HCT116 (cell line): ENCODE measurements at regions not wholly inside any gene's neighbourhood (a gene's known extent, or its start where the extent isn't known, plus 50 kb on each side); places are given as distances from the start of the nearest gene placed in this dataset.

Experiments
- ATAC-seq: fragments of 200-7000 bp; cut with Tn5 transposase; 2 replicates; pipeline ENCODE4 v1.9.1; 2020; ENCODE audit warnings: mild to moderate bottlenecking, moderate library complexity
- BruUV-seq: library from RNA; stranded (reverse); fragments of 400-500 nt; replicated peaks from 2 replicates; lab custom pipeline; 2021; lab: Mats Ljungman, UMichigan
- CTCF ChIA-PET: fragments of 300-600 bp; sonication (Branson Sonifier 250); formaldehyde crosslinking; loops from one replicate; lab custom pipeline; 2021; ENCODE audit warnings: antibody characterized with exemption; lab: Charles Lee
- POLR2A ChIA-PET: fragments of 300-600, 350-600 bp; sonication (Branson Sonifier 250); formaldehyde crosslinking; loops from one replicate; lab custom pipeline; 2021; ENCODE audit warnings: antibody characterized with exemption; lab: Charles Lee
- RAD21 ChIA-PET, 2 experiments: fragments of 300-600 bp; sonication (Branson Sonifier 250); formaldehyde crosslinking; loops; one replicate each; lab custom pipeline; 2023; ENCODE audit warnings: low total read pairs in 2 of 2; ENCODE audit not compliant: uncharacterized antibody in 2 of 2, unreplicated experiment in 2 of 2, low non-redundant PET in 1 of 2; lab: Charles Lee
- DNase-seq: peaks from one replicate; pipeline ENCODE4 v3.0.0-alpha.2; 2010; ENCODE audit warnings: low read depth, low spot score
- H2AFZ ChIP-seq: fragments of 200-600 bp; shearing (Covaris generic), sonication (generic); 2 replicates; pipeline ENCODE4 v1.6.1; 2017; ENCODE audit warnings: low read depth, mixed run types, mixed read lengths, antibody characterized with exemption, low read length; ENCODE audit not compliant: poor library complexity, severe bottlenecking
- H3K27ac ChIP-seq: 2 replicates; pipeline ENCODE4 v1.5.1; 2012; ENCODE audit warnings: low read depth, low read length
- H3K27me3 ChIP-seq: fragments of 200-600 bp; sonication (generic); 2 replicates; pipeline ENCODE4 v1.6.1; 2016; ENCODE audit warnings: mixed run types, low read length, mixed read lengths; ENCODE audit not compliant: insufficient read depth
- H3K36me3 ChIP-seq, 2 experiments: fragments of 200-500 bp in 1 of 2; fragments of 200-600 bp in 1 of 2; sonication (Bioruptor generic) in 1 of 2; sonication (generic) in 1 of 2; 2 replicates each; pipeline versions ENCODE4 v1.5.1 to v1.6.1; 2014 to 2016; ENCODE audit warnings: low read length in 2 of 2, inconsistent platforms in 1 of 2, mixed read lengths in 1 of 2, mixed run types in 1 of 2; ENCODE audit not compliant: insufficient read depth in 2 of 2, control insufficient read depth in 1 of 2
- H3K4me1 ChIP-seq, 2 experiments: fragments of 200-600 bp in 1 of 2; sonication (generic) in 1 of 2; 2 replicates each; pipeline versions ENCODE4 v1.5.1 to v1.6.1; 2012 to 2017; ENCODE audit warnings: low read length in 2 of 2, inconsistent platforms in 1 of 2, mild to moderate bottlenecking in 1 of 2, mixed read lengths in 1 of 2, mixed run types in 1 of 2, moderate library complexity in 1 of 2; ENCODE audit not compliant: insufficient read depth in 2 of 2, control insufficient read depth in 1 of 2
- H3K4me2 ChIP-seq: fragments of 200-600 bp; sonication (generic); 2 replicates; pipeline ENCODE4 v1.6.1; 2017; ENCODE audit warnings: mixed run types, low read length, mixed read lengths
- H3K4me3 ChIP-seq, 2 experiments: fragments of 200-600 bp in 1 of 2; sonication (generic) in 1 of 2; replicated peaks in 1 of 2; 2 replicates each; pipeline ENCODE4 v1.5.1; 2011 to 2016; ENCODE audit warnings: low read length in 2 of 2, control low read depth in 1 of 2, low read depth in 1 of 2, mild to moderate bottlenecking in 1 of 2, mixed read lengths in 1 of 2, mixed run types in 1 of 2
- H3K79me2 ChIP-seq: fragments of 200-600 bp; sonication (generic); 2 replicates; pipeline ENCODE4 v1.6.1; 2017; ENCODE audit warnings: mild to moderate bottlenecking, mixed run types, low read length, moderate library complexity, mixed read lengths; ENCODE audit not compliant: insufficient read depth
- H3K9ac ChIP-seq: fragments of 200-600 bp; sonication (generic); 2 replicates; pipeline ENCODE4 v1.6.1; 2016; ENCODE audit warnings: low read length, mixed read lengths
- H3K9me2 ChIP-seq: fragments of 200-600 bp; sonication (generic), shearing (Covaris generic); 2 replicates; pipeline ENCODE4 v1.6.1; 2017; ENCODE audit warnings: mixed run types, mild to moderate bottlenecking, moderate library complexity; ENCODE audit not compliant: insufficient read depth
- H3K9me3 ChIP-seq, 2 experiments: fragments of 200-500 bp in 1 of 2; fragments of 200-600 bp in 1 of 2; sonication (Bioruptor generic) in 1 of 2; sonication (generic) in 1 of 2; 2 replicates each; pipeline ENCODE4 v1.6.1; 2014 to 2017; ENCODE audit warnings: low read length in 2 of 2, mixed read lengths in 2 of 2, inconsistent platforms in 1 of 2, low read depth in 1 of 2, mild to moderate bottlenecking in 1 of 2, mixed run types in 1 of 2, moderate library complexity in 1 of 2; ENCODE audit not compliant: control insufficient read depth in 1 of 2, insufficient read depth in 1 of 2
- H4K20me1 ChIP-seq: fragments of 200-600 bp; sonication (generic), shearing (Covaris generic); 2 replicates; pipeline ENCODE4 v1.6.1; 2017; ENCODE audit warnings: mixed run types, mild to moderate bottlenecking, moderate library complexity; ENCODE audit not compliant: insufficient read depth
- CBX3 ChIP-seq: IDR thresholded peaks from 2 replicates; pipeline ENCODE4 v1.6.1; 2012; ENCODE audit warnings: low read depth
- CEBPB ChIP-seq: IDR thresholded peaks from 2 replicates; pipeline ENCODE4 v1.6.1; 2012; ENCODE audit warnings: low read depth
- CTCF ChIP-seq, 3 experiments: fragments of 200-600 bp in 1 of 3; sonication (generic) in 1 of 3; IDR thresholded peaks in 2 of 3; conservative IDR thresholded peaks in 1 of 3; 2 replicates each; pipeline ENCODE4 v1.5.1; 2012 to 2017; ENCODE audit warnings: low read depth in 2 of 3, low read length in 2 of 3, antibody characterized with exemption in 1 of 3, borderline replicate concordance in 1 of 3, control low read depth in 1 of 3, mild to moderate bottlenecking in 1 of 3, mixed read lengths in 1 of 3, mixed run types in 1 of 3, moderate library complexity in 1 of 3; ENCODE audit not compliant: insufficient read depth in 1 of 3
- ELF1 ChIP-seq: IDR thresholded peaks from 2 replicates; pipeline ENCODE4 v1.6.1; 2012; ENCODE audit warnings: low read depth, borderline replicate concordance
- EZH2phosphoT487 ChIP-seq: fragments of 200-600 bp; IDR thresholded peaks from 2 replicates; pipeline ENCODE4 v1.6.1; 2018; ENCODE audit warnings: antibody characterized with exemption, borderline replicate concordance
- FOSL1 ChIP-seq: IDR thresholded peaks from 2 replicates; pipeline ENCODE4 v1.6.1; 2012; ENCODE audit warnings: low read depth
- JUND ChIP-seq: IDR thresholded peaks from 2 replicates; pipeline ENCODE4 v1.6.1; 2012
- RAD21 ChIP-seq: IDR thresholded peaks from 2 replicates; pipeline ENCODE4 v1.6.1; 2012; ENCODE audit warnings: low read depth, mild to moderate bottlenecking
- SIN3A ChIP-seq: IDR thresholded peaks from 2 replicates; pipeline ENCODE4 v1.6.1; 2012; ENCODE audit warnings: low read depth
- SP1 ChIP-seq: IDR thresholded peaks from 2 replicates; pipeline ENCODE4 v1.6.1; 2012; ENCODE audit warnings: low read depth
- SRF ChIP-seq: IDR thresholded peaks from 2 replicates; pipeline ENCODE4 v1.6.1; 2012; ENCODE audit warnings: low read depth
- TCF7L2 ChIP-seq: IDR thresholded peaks from 2 replicates; pipeline ENCODE4 v1.7.0; 2011; ENCODE audit warnings: borderline replicate concordance, inconsistent platforms; ENCODE audit not compliant: insufficient read depth, insufficient read length; ENCODE audit errors: extremely low read depth
- YY1 ChIP-seq: IDR thresholded peaks from 2 replicates; pipeline ENCODE4 v1.6.1; 2011; ENCODE audit warnings: low read length, low read depth, moderate library complexity, mild to moderate bottlenecking; ENCODE audit not compliant: insufficient replicate concordance; ENCODE audit errors: extremely low read depth
- ZBTB33 ChIP-seq: IDR thresholded peaks from 2 replicates; pipeline ENCODE4 v1.6.1; 2011; ENCODE audit warnings: mild to moderate bottlenecking, low read length, moderate library complexity; ENCODE audit not compliant: insufficient replicate concordance; ENCODE audit errors: extremely low read depth
- ZFX ChIP-seq: fragments of 450-650 bp; IDR thresholded peaks from 2 replicates; pipeline ENCODE4 v1.6.1; 2017
- ZNF274 ChIP-seq: fragments of 200-500 bp; sonication (Bioruptor generic); IDR thresholded peaks from 2 replicates; pipeline ENCODE4 v1.6.1; 2014; ENCODE audit warnings: mild to moderate bottlenecking, low read depth, low read length, inconsistent platforms
- intact Hi-C: fragments of 100-400 bp; cut with micrococcal nuclease; formaldehyde crosslinking; loops from 2 replicates; pipeline ENCODE4 v1.10.0; 2022
- TF ChIP-seq, protein P1 (sequence below): IDR thresholded peaks from 2 replicates; pipeline ENCODE4 v1.6.1; 2012
- TF ChIP-seq, protein P2 (sequence below): IDR thresholded peaks from 2 replicates; pipeline ENCODE4 v1.6.1; 2012; ENCODE audit warnings: low read depth
- TF ChIP-seq, protein P3 (sequence below): IDR thresholded peaks from 2 replicates; pipeline ENCODE4 v1.6.1; 2012

GRCh38 chr13:78370231-78370630 lies 233.1 kb downstream of the POU4F1 start:
- POLR2A ChIA-PET = no interaction called here
- H3K9me2 ChIP-seq = no peaks in the 10 kb centered on the region
- TF ChIP-seq YY1 (no peak), SP1 (no peak), CEBPB (no peak), SRF (no peak), ELF1 (no peak), ZFX (no peak), ZBTB33 (no peak), CBX3 (no peak), EZH2phosphoT487 (no peak), JUND (no peak), SIN3A (no peak), RAD21 (no peak), FOSL1 (no peak), TCF7L2 (no peak), CTCF (IDR thresholded peaks at IDR 0.05 in 2 of 3, conservative IDR thresholded peaks at IDR 0.05 in 1 of 3; ENCODE audit: borderline replicate concordance in 1 of 3, insufficient read depth in 1 of 3, low read depth in 2 of 3, low read length in 2 of 3) (no peak), ZNF274 (no peak)
- TF ChIP-seq, protein P1, sequence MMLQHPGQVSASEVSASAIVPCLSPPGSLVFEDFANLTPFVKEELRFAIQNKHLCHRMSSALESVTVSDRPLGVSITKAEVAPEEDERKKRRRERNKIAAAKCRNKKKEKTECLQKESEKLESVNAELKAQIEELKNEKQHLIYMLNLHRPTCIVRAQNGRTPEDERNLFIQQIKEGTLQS = no peak
- TF ChIP-seq, protein P2, sequence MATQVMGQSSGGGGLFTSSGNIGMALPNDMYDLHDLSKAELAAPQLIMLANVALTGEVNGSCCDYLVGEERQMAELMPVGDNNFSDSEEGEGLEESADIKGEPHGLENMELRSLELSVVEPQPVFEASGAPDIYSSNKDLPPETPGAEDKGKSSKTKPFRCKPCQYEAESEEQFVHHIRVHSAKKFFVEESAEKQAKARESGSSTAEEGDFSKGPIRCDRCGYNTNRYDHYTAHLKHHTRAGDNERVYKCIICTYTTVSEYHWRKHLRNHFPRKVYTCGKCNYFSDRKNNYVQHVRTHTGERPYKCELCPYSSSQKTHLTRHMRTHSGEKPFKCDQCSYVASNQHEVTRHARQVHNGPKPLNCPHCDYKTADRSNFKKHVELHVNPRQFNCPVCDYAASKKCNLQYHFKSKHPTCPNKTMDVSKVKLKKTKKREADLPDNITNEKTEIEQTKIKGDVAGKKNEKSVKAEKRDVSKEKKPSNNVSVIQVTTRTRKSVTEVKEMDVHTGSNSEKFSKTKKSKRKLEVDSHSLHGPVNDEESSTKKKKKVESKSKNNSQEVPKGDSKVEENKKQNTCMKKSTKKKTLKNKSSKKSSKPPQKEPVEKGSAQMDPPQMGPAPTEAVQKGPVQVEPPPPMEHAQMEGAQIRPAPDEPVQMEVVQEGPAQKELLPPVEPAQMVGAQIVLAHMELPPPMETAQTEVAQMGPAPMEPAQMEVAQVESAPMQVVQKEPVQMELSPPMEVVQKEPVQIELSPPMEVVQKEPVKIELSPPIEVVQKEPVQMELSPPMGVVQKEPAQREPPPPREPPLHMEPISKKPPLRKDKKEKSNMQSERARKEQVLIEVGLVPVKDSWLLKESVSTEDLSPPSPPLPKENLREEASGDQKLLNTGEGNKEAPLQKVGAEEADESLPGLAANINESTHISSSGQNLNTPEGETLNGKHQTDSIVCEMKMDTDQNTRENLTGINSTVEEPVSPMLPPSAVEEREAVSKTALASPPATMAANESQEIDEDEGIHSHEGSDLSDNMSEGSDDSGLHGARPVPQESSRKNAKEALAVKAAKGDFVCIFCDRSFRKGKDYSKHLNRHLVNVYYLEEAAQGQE = no peak
- TF ChIP-seq, protein P3, sequence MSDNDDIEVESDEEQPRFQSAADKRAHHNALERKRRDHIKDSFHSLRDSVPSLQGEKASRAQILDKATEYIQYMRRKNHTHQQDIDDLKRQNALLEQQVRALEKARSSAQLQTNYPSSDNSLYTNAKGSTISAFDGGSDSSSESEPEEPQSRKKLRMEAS = no peak
- no peak for ATAC-seq
- H3K4me3 ChIP-seq = no peak overlapping the region
- no peaks in the 10 kb centered on the region for H3K79me2 ChIP-seq
- DNase-seq = no peak
- no peak overlapping the region for H3K4me2 ChIP-seq
- no peak overlapping the region for H3K9ac ChIP-seq
- H2AFZ ChIP-seq = no peak overlapping the region
- H3K4me1 ChIP-seq = no peaks in the 10 kb centered on the region
- no peaks in the 10 kb centered on the region for H4K20me1 ChIP-seq
- no peak overlapping the region for H3K27ac ChIP-seq
- intact Hi-C loops = no loop called here
- no peaks in the 10 kb centered on the region for H3K36me3 ChIP-seq
- no TSS peak for BruUV-seq
- CTCF ChIA-PET = no interaction called here
- RAD21 ChIA-PET = no interaction called here
- H3K27me3 ChIP-seq = no peaks in the 10 kb centered on the region
- 0 out of 4 replicates have a peak, but pooled peaks cover 0 to 3% of the 10 kb centered on the region in 2 experiments for H3K9me3 ChIP-seq
